ENCODE measurements at regions not wholly inside any gene's neighbourhood (a gene's known extent, or its start where the extent isn't known, plus 50 kb on each side); places are given as distances from the start of the nearest gene placed in this dataset.

DNA sequence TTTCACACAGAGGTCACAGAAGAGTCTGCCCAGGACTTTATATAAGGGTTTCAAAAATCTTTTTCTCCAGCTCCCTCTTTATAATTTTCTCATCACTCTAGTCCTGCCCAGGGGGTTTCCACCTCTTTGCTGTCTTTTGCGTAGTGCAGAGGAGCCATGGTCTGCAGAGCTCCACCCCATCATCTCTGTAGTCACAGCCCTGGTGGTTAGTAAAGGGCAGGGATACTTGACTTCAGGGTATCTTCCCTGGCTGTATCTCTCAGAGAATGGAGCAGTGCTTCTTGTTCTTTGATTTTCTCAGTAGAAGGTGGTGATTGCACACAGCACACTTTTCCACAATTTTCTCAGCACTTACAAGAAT lies 900.6 kb upstream of the COX7C start:
- H3K4me3 ChIP-seq: no peak overlapping the region
- 74% methylated on average over 1 of the region's 1 CpG for WGBS (ENCODE audit: insufficient coverage, insufficient replicate concordance, low lambda C conversion rate, missing lambda C conversion rate)
- H3K9ac ChIP-seq (ENCODE audit: control insufficient read depth, insufficient read depth, low read length): no peak overlapping the region
- SMC1A ChIA-PET (ENCODE audit: uncharacterized antibody, unreplicated experiment): no interaction called here
- POLR2A ChIA-PET: no interaction called here
- DNase-seq (ENCODE audit: low read depth, low spot score) (no peak), ATAC-seq (peak; percentile 40; the same call in 1 of the 3 replicates), FAIRE-seq (no peak)
- no peaks in the 10 kb centered on the region for H3K4me1 ChIP-seq (ENCODE audit: control insufficient read depth, insufficient read depth, low read length)
- BruUV-seq (replicated peaks): no TSS peak
- H3K36me3 ChIP-seq (ENCODE audit: control insufficient read depth in 2 of 2, insufficient read depth in 2 of 2, low read length in 1 of 2): no peaks in the 10 kb centered on the region
- intact Hi-C loops (cut with micrococcal nuclease; ENCODE audit: unreplicated experiment) (no loop called here), in situ Hi-C loops (cut with MboI) (no loop called here)
- CTCF ChIA-PET: no interaction called here
- H3K9me3 ChIP-seq (replicated peaks; ENCODE audit: control insufficient read depth, insufficient read depth, low read length): no peaks in the 10 kb centered on the region
- H3K27me3 ChIP-seq (replicated peaks in 1 of 2; ENCODE audit: control insufficient read depth in 2 of 2, insufficient read depth in 2 of 2, low read length in 1 of 2): no peaks in the 10 kb centered on the region
- TF ChIP-seq GATAD2B (conservative IDR thresholded peaks at IDR 0.05; ENCODE audit: low read depth): no peak
- no peak for TF ChIP-seq PAX5 (IDR thresholded peaks at IDR 0.05; ENCODE audit: borderline replicate concordance, low read depth, low read length)
- no peak for TF ChIP-seq IKZF1 (conservative IDR thresholded peaks at IDR 0.05)
- TF ChIP-seq RCOR1 (conservative IDR thresholded peaks at IDR 0.05; ENCODE audit: low read depth, low read length): no peak
- no peak for TF ChIP-seq BCLAF1 (IDR thresholded peaks at IDR 0.05)
- TF ChIP-seq, protein P1, sequence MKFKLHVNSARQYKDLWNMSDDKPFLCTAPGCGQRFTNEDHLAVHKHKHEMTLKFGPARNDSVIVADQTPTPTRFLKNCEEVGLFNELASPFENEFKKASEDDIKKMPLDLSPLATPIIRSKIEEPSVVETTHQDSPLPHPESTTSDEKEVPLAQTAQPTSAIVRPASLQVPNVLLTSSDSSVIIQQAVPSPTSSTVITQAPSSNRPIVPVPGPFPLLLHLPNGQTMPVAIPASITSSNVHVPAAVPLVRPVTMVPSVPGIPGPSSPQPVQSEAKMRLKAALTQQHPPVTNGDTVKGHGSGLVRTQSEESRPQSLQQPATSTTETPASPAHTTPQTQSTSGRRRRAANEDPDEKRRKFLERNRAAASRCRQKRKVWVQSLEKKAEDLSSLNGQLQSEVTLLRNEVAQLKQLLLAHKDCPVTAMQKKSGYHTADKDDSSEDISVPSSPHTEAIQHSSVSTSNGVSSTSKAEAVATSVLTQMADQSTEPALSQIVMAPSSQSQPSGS (IDR thresholded peaks at IDR 0.05; ENCODE audit: low read length): no peak
- no peak for TF ChIP-seq ZNF217 (IDR thresholded peaks at IDR 0.05)
- TF ChIP-seq, protein P2, sequence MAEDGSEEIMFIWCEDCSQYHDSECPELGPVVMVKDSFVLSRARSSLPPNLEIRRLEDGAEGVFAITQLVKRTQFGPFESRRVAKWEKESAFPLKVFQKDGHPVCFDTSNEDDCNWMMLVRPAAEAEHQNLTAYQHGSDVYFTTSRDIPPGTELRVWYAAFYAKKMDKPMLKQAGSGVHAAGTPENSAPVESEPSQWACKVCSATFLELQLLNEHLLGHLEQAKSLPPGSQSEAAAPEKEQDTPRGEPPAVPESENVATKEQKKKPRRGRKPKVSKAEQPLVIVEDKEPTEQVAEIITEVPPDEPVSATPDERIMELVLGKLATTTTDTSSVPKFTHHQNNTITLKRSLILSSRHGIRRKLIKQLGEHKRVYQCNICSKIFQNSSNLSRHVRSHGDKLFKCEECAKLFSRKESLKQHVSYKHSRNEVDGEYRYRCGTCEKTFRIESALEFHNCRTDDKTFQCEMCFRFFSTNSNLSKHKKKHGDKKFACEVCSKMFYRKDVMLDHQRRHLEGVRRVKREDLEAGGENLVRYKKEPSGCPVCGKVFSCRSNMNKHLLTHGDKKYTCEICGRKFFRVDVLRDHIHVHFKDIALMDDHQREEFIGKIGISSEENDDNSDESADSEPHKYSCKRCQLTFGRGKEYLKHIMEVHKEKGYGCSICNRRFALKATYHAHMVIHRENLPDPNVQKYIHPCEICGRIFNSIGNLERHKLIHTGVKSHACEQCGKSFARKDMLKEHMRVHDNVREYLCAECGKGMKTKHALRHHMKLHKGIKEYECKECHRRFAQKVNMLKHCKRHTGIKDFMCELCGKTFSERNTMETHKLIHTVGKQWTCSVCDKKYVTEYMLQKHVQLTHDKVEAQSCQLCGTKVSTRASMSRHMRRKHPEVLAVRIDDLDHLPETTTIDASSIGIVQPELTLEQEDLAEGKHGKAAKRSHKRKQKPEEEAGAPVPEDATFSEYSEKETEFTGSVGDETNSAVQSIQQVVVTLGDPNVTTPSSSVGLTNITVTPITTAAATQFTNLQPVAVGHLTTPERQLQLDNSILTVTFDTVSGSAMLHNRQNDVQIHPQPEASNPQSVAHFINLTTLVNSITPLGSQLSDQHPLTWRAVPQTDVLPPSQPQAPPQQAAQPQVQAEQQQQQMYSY (CRISPR knock-in tag; IDR thresholded peaks at IDR 0.05): no peak
- no peak for TF ChIP-seq MYC (IDR thresholded peaks at IDR 0.05; ENCODE audit: insufficient read depth, insufficient read length, insufficient replicate concordance, low read length, severe bottlenecking)
- TF ChIP-seq, protein P3, sequence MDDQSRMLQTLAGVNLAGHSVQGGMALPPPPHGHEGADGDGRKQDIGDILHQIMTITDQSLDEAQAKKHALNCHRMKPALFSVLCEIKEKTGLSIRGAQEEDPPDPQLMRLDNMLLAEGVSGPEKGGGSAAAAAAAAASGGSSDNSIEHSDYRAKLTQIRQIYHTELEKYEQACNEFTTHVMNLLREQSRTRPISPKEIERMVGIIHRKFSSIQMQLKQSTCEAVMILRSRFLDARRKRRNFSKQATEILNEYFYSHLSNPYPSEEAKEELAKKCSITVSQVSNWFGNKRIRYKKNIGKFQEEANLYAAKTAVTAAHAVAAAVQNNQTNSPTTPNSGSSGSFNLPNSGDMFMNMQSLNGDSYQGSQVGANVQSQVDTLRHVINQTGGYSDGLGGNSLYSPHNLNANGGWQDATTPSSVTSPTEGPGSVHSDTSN (IDR thresholded peaks at IDR 0.05; ENCODE audit: insufficient replicate concordance, low read depth, low read length): no peak
- TF ChIP-seq BHLHE40 (IDR thresholded peaks at IDR 0.05; ENCODE audit: borderline replicate concordance in 1 of 2, low read depth in 2 of 2, low read length in 1 of 2): no peak
- TF ChIP-seq SMAD5 (IDR thresholded peaks at IDR 0.05; ENCODE audit: low read depth): no peak
- TF ChIP-seq IRF5 (IDR thresholded peaks at IDR 0.05; ENCODE audit: borderline replicate concordance): no peak
- H4K20me1 ChIP-seq (ENCODE audit: control insufficient read depth, insufficient read depth): no peaks in the 10 kb centered on the region
- RAD21 ChIA-PET (ENCODE audit: unreplicated experiment): no interaction called here
- no peak overlapping the region for H3K27ac ChIP-seq (ENCODE audit: control insufficient read depth, insufficient read depth)
- no peak overlapping the region for H2AFZ ChIP-seq (ENCODE audit: control insufficient read depth, low read depth, low read length)
- no peaks in the 10 kb centered on the region for H3K79me2 ChIP-seq (ENCODE audit: control insufficient read depth, insufficient read depth, low read length)
- no peak overlapping the region for H3K4me2 ChIP-seq (ENCODE audit: control insufficient read depth, insufficient read depth)
